Neural progenitor cell (in vitro differentiated cells): ENCODE measurements at regions not wholly inside any gene's neighbourhood (a gene's known extent, or its start where the extent isn't known, plus 50 kb on each side); places are given as distances from the start of the nearest gene placed in this dataset.

Source experiments
- DNase-seq: peaks from one replicate; pipeline ENCODE4 v3.0.0-alpha.2; 2016; ENCODE audit warnings: low spot score
- H2AFZ ChIP-seq: fragments of 200-600 bp; sonication (generic); replicated peaks from 2 replicates; pipeline ENCODE4 v1.6.1; 2016; ENCODE audit warnings: antibody characterized with exemption
- H3F3A ChIP-seq: fragments of 200-600 bp; sonication (generic); 2 replicates; pipeline ENCODE4 v1.6.1; 2016; ENCODE audit warnings: antibody characterized with exemption, low read depth
- H3K27ac ChIP-seq: fragments of 200-600 bp; sonication (generic); 2 replicates; pipeline ENCODE4 v1.5.1; 2016; ENCODE audit warnings: mild to moderate bottlenecking
- H3K27me3 ChIP-seq: fragments of 200-600 bp; sonication (generic); 2 replicates; pipeline ENCODE4 v1.6.1; 2016; ENCODE audit warnings: mild to moderate bottlenecking, moderate library complexity
- H3K36me3 ChIP-seq: fragments of 200-600 bp; sonication (generic); 2 replicates; pipeline ENCODE4 v1.5.1; 2016
- H3K4me1 ChIP-seq: fragments of 200-600 bp; sonication (generic); 2 replicates; pipeline ENCODE4 v1.6.1; 2016; ENCODE audit warnings: mixed run types
- H3K4me2 ChIP-seq: fragments of 200-600 bp; sonication (generic); 2 replicates; pipeline ENCODE4 v1.6.1; 2016
- H3K4me3 ChIP-seq: fragments of 200-600 bp; sonication (generic); 2 replicates; pipeline ENCODE4 v1.5.1; 2016
- H3K79me2 ChIP-seq: fragments of 200-600 bp; sonication (generic); 2 replicates; pipeline ENCODE4 v1.6.1; 2016; ENCODE audit warnings: low read depth
- H3K9ac ChIP-seq: fragments of 200-600 bp; sonication (generic); 2 replicates; pipeline ENCODE4 v1.6.1; 2016
- H3K9me3 ChIP-seq: fragments of 200-600 bp; sonication (generic); 2 replicates; pipeline ENCODE4 v1.5.1; 2016; ENCODE audit warnings: low read depth
- H4K20me1 ChIP-seq: fragments of 200-600 bp; sonication (generic); 2 replicates; pipeline ENCODE4 v1.6.1; 2016; ENCODE audit warnings: low read depth
- H3K27ac Mint-ChIP-seq: 3 replicates; pipeline ENCODE4 v1.8.0; 2021; ENCODE audit warnings: mixed read lengths
- H3K27me3 Mint-ChIP-seq: 2 replicates; pipeline ENCODE4 v1.8.0; 2022; ENCODE audit warnings: low read depth, mild to moderate bottlenecking, inconsistent platforms, moderate library complexity, mixed read lengths; ENCODE audit not compliant: insufficient read depth
- H3K36me3 Mint-ChIP-seq: 3 replicates; pipeline ENCODE4 v1.8.0; 2021; ENCODE audit warnings: mixed read lengths
- H3K4me1 Mint-ChIP-seq: 3 replicates; pipeline ENCODE4 v1.8.0; 2021; ENCODE audit warnings: mixed read lengths
- H3K4me3 Mint-ChIP-seq: 3 replicates; pipeline ENCODE4 v1.8.0; 2021; ENCODE audit warnings: mild to moderate bottlenecking, moderate library complexity, mixed read lengths
- H3K9me3 Mint-ChIP-seq: 3 replicates; pipeline ENCODE4 v1.8.0; 2020; ENCODE audit warnings: mixed read lengths
- CTCF ChIP-seq: fragments of 200-600 bp; sonication (generic); IDR thresholded peaks from 2 replicates; pipeline ENCODE4 v1.5.1; 2017; ENCODE audit warnings: antibody characterized with exemption, mild to moderate bottlenecking
- EZH2 ChIP-seq: fragments of 200-600 bp; sonication (generic); IDR thresholded peaks from 2 replicates; pipeline ENCODE4 v1.6.1; 2017; ENCODE audit warnings: antibody characterized with exemption, mild to moderate bottlenecking, moderate library complexity
- EZH2phosphoT487 ChIP-seq: fragments of 200-600 bp; sonication (generic); IDR thresholded peaks from 2 replicates; pipeline ENCODE4 v1.6.1; 2017; ENCODE audit warnings: antibody characterized with exemption

DNA sequence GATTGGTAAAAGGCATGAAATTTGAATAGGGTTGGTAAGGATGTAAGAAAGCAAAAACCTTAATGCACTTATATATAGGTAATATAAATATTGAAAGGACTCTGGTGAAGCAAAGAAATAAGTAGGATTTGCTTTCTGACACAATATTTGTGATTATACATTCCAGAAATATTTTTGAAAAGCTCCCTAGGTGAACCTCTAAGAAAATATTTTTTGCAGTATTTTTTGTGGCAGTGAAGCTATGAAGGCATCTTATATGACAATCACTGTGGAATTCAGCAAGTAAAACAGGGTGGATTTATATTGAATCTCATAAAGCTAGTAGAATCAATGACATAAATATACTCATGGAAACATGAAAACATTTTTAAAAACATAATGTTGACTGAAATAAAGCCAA is 119.6 kb upstream of the EPHA3 start:
- no peaks in the 10 kb centered on the region for H4K20me1 ChIP-seq
- no peak overlapping the region for H3K9ac ChIP-seq
- Mint-ChIP-seq H3K27me3 (peaks cover 2% of the 10 kb centered on the region), H3K4me3 (no peak overlapping the region), H3K36me3 (no peaks in the 10 kb centered on the region), H3K9me3 (no peaks in the 10 kb centered on the region), H3K4me1 (peaks cover 3% of the 10 kb centered on the region), H3K27ac (no peak overlapping the region)
- no peaks in the 10 kb centered on the region for H3K36me3 ChIP-seq
- no peaks in the 10 kb centered on the region for H3K27me3 ChIP-seq
- no peak for DNase-seq
- H3K79me2 ChIP-seq = no peaks in the 10 kb centered on the region
- no peak overlapping the region for H3K27ac ChIP-seq
- no peak overlapping the region for H3K4me3 ChIP-seq
- no peak overlapping the region for H3K4me2 ChIP-seq
- H3K9me3 ChIP-seq = no peaks in the 10 kb centered on the region
- no peaks in the 10 kb centered on the region for H3F3A ChIP-seq
- no peak for TF ChIP-seq CTCF
- TF ChIP-seq EZH2phosphoT487 = no peak
- no peak for TF ChIP-seq EZH2
- no peak overlapping the region for H2AFZ ChIP-seq
- H3K4me1 ChIP-seq = no peaks in the 10 kb centered on the region

DNA sequence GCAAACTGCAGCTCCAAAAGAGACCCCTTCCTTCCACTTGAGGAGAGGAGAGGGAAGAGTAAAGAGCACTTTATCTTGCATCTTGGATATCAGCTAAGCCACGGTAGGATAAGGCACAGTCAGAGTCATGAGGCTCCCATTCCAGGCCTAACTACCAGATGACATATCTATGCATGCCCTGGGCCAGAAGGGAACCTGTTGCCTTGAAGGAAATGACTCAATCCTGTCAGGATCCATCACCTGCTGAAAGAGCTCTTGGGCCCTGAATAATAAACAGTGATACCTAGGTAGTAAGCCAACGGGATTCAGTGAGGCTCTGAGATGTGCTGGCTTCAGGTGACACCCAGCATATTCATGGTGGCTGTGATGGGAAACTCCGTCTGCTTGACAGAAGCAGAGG is 118.5 kb upstream of the EPHA3 start:
- no peak for TF ChIP-seq EZH2
- TF ChIP-seq EZH2phosphoT487 = no peak
- no peak for TF ChIP-seq CTCF
- Mint-ChIP-seq H3K27me3 (peaks cover 2% of the 10 kb centered on the region), H3K36me3 (no peaks in the 10 kb centered on the region), H3K27ac (no peak overlapping the region), H3K4me1 (peaks cover 5% of the 10 kb centered on the region), H3K9me3 (no peaks in the 10 kb centered on the region), H3K4me3 (no peak overlapping the region)
- no peak overlapping the region for H3K9ac ChIP-seq
- H4K20me1 ChIP-seq = no peaks in the 10 kb centered on the region
- no peaks in the 10 kb centered on the region for H3K36me3 ChIP-seq
- H3K79me2 ChIP-seq = no peaks in the 10 kb centered on the region
- peak overlapping the region; percentile 5 for H2AFZ ChIP-seq
- no peaks in the 10 kb centered on the region for H3K4me1 ChIP-seq
- no peaks in the 10 kb centered on the region for H3K9me3 ChIP-seq
- H3F3A ChIP-seq = no peaks in the 10 kb centered on the region
- no peaks in the 10 kb centered on the region for H3K27me3 ChIP-seq
- no peak for DNase-seq
- no peak overlapping the region for H3K27ac ChIP-seq
- H3K4me2 ChIP-seq = no peak overlapping the region
- no peak overlapping the region for H3K4me3 ChIP-seq

GRCh38 chr3:88991496-88991895 is 115.9 kb upstream of the EPHA3 start:
- H4K20me1 ChIP-seq = no peaks in the 10 kb centered on the region
- TF ChIP-seq CTCF (no peak), EZH2phosphoT487 (no peak), EZH2 (no peak)

GRCh38 chr3:88996691-88997090 is 110.7 kb upstream of the EPHA3 start:
- H2AFZ ChIP-seq = peak overlapping the region; percentile 83

More at GRCh38 chr3:88991496-88991895, 115.9 kb upstream of the EPHA3 start:
- Histone ChIP-seq H3K36me3 (no peaks in the 10 kb centered on the region), H3F3A (no peaks in the 10 kb centered on the region), H3K9ac (no peak overlapping the region), H3K4me1 (no peaks in the 10 kb centered on the region), H2AFZ (no peak overlapping the region), H3K4me3 (no peak overlapping the region), H3K27ac (no peak overlapping the region), H3K9me3 (no peaks in the 10 kb centered on the region), H3K27me3 (no peaks in the 10 kb centered on the region), H3K4me2 (no peak overlapping the region), H3K79me2 (no peaks in the 10 kb centered on the region)
- H3K36me3 Mint-ChIP-seq = no peaks in the 10 kb centered on the region
- H3K4me1 Mint-ChIP-seq = peaks cover 5% of the 10 kb centered on the region
- H3K27me3 Mint-ChIP-seq = peaks cover 2% of the 10 kb centered on the region
- H3K4me3 Mint-ChIP-seq = no peak overlapping the region
- H3K9me3 Mint-ChIP-seq = no peaks in the 10 kb centered on the region
- no peak overlapping the region for H3K27ac Mint-ChIP-seq
- no peak for DNase-seq

More at GRCh38 chr3:88996691-88997090, 110.7 kb upstream of the EPHA3 start:
- Mint-ChIP-seq H3K9me3 (peaks cover 8% of the 10 kb centered on the region), H3K27ac (no peak overlapping the region), H3K36me3 (no peaks in the 10 kb centered on the region), H3K4me1 (peaks cover 2% of the 10 kb centered on the region), H3K4me3 (no peak overlapping the region), H3K27me3 (no peaks in the 10 kb centered on the region)
- no peaks in the 10 kb centered on the region for H4K20me1 ChIP-seq
- no peak for DNase-seq
- H3K27ac ChIP-seq = no peak overlapping the region
- H3K4me1 ChIP-seq = no peaks in the 10 kb centered on the region
- no peaks in the 10 kb centered on the region for H3K27me3 ChIP-seq
- no peak for TF ChIP-seq EZH2phosphoT487
- no peak for TF ChIP-seq CTCF
- TF ChIP-seq EZH2 = no peak
- H3K9ac ChIP-seq = no peak overlapping the region
- no peaks in the 10 kb centered on the region for H3K36me3 ChIP-seq
- H3K79me2 ChIP-seq = no peaks in the 10 kb centered on the region
- no peaks in the 10 kb centered on the region for H3F3A ChIP-seq
- no peaks in the 10 kb centered on the region for H3K9me3 ChIP-seq
- H3K4me3 ChIP-seq = no peak overlapping the region
- no peak overlapping the region for H3K4me2 ChIP-seq
